ENCODE measurements at regions not wholly inside any gene's neighbourhood (a gene's known extent, or its start where the extent isn't known, plus 50 kb on each side); places are given as distances from the start of the nearest gene placed in this dataset.
"Not testable (repeated sequence)": the region's sequence is repeated elsewhere in the genome, so short reads cannot be mapped to it uniquely, and the experiment has no call there.

DNA sequence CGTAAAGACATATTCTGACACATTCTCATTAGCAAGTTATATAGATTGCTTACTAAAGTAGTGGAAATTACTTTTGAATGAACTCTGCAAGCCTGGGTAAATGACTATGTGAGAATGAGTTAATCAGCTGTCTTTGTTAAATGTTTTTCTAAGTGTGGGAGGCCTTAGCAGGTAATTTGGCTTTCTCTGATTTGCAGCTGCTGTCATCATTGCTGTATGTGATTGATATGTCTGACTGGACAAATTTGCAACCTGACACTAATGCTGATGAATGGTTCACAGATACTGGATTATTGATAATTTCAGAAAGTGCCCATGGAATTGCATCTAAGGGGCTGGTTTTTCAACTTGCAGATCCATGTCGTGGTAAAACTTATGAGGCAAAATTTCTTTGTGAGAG, 372.2 kb upstream of the SGO1 start:
- Mint-ChIP-seq H3K4me1 (ENCODE audit: low read depth) (no peaks in the 10 kb centered on the region), H3K27me3 (no peaks in the 10 kb centered on the region), H3K4me3 (no peak overlapping the region), H3K9me3 (no peaks in the 10 kb centered on the region), H3K36me3 (ENCODE audit: low read depth) (no peaks in the 10 kb centered on the region), H3K27ac (no peak overlapping the region)
- no peak for DNase-seq

DNA sequence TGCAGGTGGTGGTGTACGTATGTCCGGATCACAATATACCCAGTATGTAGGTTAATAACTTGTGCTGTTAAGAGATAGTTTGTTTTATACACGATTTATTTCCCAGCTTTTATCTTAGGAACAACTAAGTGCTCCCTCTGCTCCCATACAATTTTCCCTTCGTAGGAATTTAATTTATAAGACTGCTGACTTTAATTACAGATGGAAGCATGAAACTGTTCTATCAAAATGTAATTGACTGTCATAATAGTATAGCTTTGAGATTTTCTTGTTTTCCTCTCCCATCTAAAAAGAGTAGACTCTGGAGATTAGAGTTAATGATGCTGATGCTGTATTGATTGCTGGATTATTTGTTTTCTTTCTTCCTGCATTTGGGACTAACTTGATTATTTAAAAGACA, 370.7 kb upstream of the SGO1 start:
- no peak overlapping the region for H3K27ac Mint-ChIP-seq

DNA sequence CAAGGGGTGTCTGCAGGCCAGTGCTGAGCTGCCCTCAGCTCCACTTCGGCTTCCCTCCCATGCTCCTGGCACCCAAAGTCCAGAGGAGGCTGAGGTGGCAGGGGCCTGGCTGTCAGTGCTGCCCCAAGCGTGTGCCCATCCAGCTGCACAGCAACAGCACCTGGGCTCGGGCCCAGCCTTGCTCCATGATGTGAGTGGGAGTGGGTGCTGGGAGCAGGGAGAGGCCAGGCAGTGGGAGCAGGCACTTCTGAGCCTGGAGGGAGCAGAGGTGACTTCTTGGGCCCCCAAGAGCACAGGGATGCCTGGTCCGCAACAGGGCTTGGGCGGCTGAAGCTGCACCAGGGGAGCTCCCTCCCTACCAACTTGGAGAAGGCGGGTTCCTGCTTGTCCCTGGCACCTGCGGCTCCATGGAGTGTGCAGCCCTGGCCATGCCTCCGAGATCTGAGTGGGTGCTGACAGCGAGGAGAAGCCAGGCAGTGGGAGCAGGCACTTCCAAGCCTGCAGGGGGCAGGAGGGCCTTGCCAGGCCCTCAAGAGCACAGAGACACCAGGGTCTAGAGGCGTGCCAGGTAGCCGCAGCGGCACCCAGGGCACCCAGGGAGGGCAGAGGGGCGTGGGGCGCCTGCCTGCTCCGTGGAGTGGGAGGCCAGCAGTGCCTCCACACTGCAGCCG, 366.7 kb upstream of the SGO1 start:
- Mint-ChIP-seq H3K27me3 (no peaks in the 10 kb centered on the region), H3K27ac (no peak overlapping the region), H3K9me3 (peaks cover 7% of the 10 kb centered on the region), H3K4me3 (no peak overlapping the region), H3K4me1 (ENCODE audit: low read depth) (no peaks in the 10 kb centered on the region), H3K36me3 (ENCODE audit: low read depth) (no peaks in the 10 kb centered on the region)
- no peak for DNase-seq

More for the DNA sequence above, 370.7 kb upstream of the SGO1 start:
- Mint-ChIP-seq H3K4me3 (no peak overlapping the region), H3K4me1 (ENCODE audit: low read depth) (no peaks in the 10 kb centered on the region), H3K9me3 (no peaks in the 10 kb centered on the region), H3K36me3 (ENCODE audit: low read depth) (no peaks in the 10 kb centered on the region), H3K27me3 (no peaks in the 10 kb centered on the region)
- no peak for DNase-seq

DNA sequence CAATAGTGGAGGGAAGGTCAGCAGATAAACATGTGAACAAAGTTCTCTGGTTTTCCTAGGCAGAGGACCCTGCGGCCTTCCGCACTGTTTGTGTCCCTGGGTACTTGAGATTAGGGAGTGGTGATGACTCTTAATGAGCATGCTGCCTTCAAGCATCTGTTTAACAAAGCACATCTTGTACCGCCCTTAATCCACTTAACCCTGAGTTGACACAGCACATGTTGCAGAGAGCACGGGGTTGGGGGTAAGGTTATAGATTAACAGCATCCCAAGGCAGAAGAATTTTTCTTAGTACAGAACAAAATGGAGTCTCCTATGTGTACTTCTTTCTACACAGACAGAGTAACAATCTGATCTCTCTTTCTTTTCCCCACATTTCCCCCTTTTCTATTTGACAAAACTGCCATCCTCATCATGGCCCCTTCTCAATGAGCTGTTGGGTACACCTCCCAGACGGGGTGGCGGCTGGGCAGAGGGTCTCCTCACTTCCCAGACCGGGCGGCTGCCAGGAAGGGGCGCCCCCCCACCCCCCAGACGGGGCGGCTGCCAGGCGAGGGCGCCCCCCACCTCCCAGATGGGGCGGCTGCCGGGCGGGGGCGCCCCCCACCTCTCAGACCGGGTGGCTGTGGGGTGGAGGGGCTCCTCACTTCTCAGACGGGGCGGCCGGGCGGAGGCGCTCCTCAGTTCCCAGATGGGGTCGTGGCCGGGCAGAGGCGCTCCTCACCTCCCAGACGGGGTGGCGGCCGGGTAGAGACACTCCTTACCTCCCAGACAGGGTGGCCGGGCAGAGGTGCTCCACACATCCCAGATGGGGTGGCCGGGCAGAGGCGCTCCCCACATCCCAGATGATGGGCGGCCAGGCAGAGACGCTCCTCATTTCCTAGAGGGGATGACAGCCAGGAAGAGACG, 361.6 kb upstream of the SGO1 start:
- not testable (repeated sequence) for H3K4me1 Mint-ChIP-seq (ENCODE audit: low read depth); H3K27me3 Mint-ChIP-seq; H3K36me3 Mint-ChIP-seq (ENCODE audit: low read depth); H3K4me3 Mint-ChIP-seq; H3K27ac Mint-ChIP-seq; DNase-seq
- peaks cover 12% of the 10 kb centered on the region for H3K9me3 Mint-ChIP-seq

DNA sequence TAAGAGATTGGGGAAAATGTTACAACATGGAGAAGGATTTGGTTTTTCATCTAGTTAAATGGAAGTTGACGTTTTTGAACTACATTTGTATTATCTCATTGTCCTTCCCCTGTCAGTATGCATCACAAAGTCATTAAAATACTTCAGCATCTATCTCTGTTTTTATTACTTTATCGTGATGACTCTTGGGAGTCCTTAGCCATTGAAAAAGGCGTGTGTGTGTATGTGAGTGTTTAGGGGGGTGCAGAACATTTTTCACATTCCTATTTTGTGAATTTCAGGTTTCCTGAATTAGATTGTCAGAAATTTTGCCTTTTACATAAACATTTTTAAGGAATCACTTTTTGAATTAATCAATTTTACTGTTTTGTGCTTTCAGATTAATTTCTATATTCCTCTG, 360.6 kb upstream of the SGO1 start:
- no peak for DNase-seq

DNA sequence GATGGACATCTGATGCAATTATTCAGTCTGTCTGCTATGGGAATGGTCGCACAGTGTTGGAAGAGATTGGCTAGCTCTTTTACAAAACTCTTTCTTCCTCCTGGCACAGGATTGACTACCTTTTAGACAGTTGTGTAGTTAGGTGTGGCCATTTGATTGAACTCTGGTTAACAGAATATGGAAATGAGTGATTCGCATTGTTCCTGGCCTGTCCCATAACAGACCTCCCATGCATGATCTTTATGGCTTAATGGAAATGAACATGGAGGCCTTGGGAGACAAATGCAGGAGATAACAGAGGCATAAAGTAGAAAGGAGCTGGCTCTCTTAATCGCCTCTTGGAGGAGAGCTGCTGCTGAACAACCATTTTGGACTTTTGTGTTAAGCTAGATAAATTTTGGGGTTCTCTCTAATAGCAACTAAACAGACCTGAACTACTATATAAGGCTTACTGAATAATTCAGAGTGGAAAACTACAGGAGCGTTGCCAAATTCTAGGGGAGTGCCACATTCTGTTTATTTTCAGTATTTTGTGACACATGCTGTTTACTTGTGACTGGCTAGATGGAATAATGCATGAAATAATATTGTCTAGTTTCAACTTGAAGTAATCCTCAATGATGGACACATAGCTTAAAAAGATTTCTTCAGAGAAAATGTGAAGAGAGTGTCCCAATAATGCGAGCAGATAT, 357.7 kb upstream of the SGO1 start:
- Mint-ChIP-seq H3K4me3 (no peak overlapping the region), H3K9me3 (peaks cover 9% of the 10 kb centered on the region)
- no peak for DNase-seq

More for the DNA sequence above, 360.6 kb upstream of the SGO1 start:
- Mint-ChIP-seq H3K9me3 (peaks cover 12% of the 10 kb centered on the region), H3K4me1 (ENCODE audit: low read depth) (no peaks in the 10 kb centered on the region), H3K27ac (no peak overlapping the region), H3K4me3 (no peak overlapping the region), H3K36me3 (ENCODE audit: low read depth) (no peaks in the 10 kb centered on the region), H3K27me3 (no peaks in the 10 kb centered on the region)

DNA sequence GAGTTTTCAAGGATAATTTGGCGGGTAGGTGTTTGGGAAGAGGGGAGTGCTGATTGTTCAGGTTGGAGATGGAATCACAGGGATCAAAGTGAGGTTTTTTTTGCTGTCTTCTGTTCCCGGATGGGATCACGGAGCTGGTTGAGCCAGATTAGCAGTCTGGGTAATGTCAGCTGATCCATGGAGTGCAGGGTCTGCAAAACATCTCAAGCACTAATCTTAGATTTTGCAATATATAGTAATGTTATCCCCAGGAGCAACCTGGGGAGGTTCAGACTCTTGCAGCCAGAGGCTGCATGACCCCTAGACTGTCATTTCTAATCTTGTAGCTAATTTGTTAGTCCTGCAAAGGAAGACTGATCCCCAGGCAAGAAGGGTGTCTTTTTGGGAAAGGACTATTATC, 354.1 kb upstream of the SGO1 start:
- peaks cover 9% of the 10 kb centered on the region for H3K9me3 Mint-ChIP-seq
- H3K4me3 Mint-ChIP-seq = no peak overlapping the region
- no peak overlapping the region for H3K27ac Mint-ChIP-seq
- DNase-seq = no peak
- no peaks in the 10 kb centered on the region for H3K4me1 Mint-ChIP-seq (ENCODE audit: low read depth)
- no peaks in the 10 kb centered on the region for H3K27me3 Mint-ChIP-seq
- H3K36me3 Mint-ChIP-seq (ENCODE audit: low read depth) = no peaks in the 10 kb centered on the region

More for the DNA sequence above, 357.7 kb upstream of the SGO1 start:
- Mint-ChIP-seq H3K4me1 (ENCODE audit: low read depth) (no peaks in the 10 kb centered on the region), H3K27me3 (no peaks in the 10 kb centered on the region), H3K27ac (no peak overlapping the region), H3K36me3 (ENCODE audit: low read depth) (no peaks in the 10 kb centered on the region)

DNA sequence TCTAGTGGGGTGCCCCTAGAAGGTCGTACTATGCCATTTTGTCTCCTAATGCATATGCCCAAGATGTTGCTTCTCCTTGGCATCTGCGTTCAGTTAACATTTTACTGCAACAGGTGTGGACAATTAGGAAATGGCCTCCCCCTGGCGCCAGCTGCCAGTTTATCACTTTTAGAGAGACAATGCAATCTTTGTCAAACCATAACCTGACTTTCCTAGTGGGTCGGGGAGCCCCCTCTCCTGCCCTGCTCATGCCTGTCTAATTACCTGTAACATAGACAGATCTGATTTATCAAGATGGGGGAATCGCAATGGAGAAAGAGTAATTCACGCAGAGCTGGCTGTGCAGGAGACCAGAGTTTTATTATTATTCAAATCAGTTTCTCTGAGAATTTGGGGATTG, 353.7 kb upstream of the SGO1 start:
- Mint-ChIP-seq H3K9me3 (peaks cover 11% of the 10 kb centered on the region), H3K36me3 (ENCODE audit: low read depth) (no peaks in the 10 kb centered on the region), H3K27me3 (no peaks in the 10 kb centered on the region), H3K4me3 (no peak overlapping the region), H3K27ac (no peak overlapping the region), H3K4me1 (ENCODE audit: low read depth) (no peaks in the 10 kb centered on the region)
- DNase-seq = no peak

DNA sequence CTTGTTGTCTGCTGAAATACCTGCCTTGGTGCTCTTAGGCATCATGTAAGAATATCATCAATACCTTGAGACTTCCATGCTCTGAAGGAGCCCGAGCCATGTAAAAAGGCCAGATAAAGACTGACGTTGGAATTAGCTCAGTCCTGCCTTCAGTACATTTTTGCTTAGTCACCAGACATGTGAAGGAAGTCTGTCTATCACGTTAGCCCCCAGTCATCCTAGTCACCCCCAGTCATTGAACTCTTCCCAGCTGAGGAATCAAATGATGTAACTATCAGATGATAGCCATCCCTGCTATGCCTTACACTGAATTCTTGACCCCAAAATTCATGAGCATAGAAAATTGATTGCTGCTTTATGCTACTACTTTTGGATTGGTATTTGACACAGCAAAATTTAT, 351.2 kb upstream of the SGO1 start:
- no peak for DNase-seq
- no peak overlapping the region for H3K4me3 Mint-ChIP-seq
- no peaks in the 10 kb centered on the region for H3K36me3 Mint-ChIP-seq (ENCODE audit: low read depth)
- no peaks in the 10 kb centered on the region for H3K27me3 Mint-ChIP-seq
- H3K27ac Mint-ChIP-seq = no peak overlapping the region
- H3K9me3 Mint-ChIP-seq = peaks cover 11% of the 10 kb centered on the region
- H3K4me1 Mint-ChIP-seq (ENCODE audit: low read depth) = no peaks in the 10 kb centered on the region

DNA sequence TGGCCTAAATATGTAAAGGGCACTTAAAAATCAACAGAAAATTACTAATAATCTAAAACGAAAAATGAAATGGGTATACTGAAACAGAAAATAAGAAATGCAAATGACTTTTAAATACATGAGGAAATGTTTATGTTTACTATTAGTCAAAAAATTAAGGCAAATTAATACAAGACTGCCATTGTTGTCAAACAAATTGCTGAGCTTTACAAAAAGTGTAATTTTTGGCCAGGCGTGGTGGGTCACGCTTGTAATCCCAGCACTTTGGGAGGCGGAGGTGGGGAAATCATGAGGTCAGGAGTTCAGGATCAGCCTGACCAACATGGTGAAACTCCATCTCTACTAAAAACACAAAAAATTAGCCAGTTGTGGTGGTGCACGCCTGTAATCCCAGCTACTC, 343.9 kb upstream of the SGO1 start:
- Mint-ChIP-seq H3K27me3 (no peaks in the 10 kb centered on the region), H3K4me1 (ENCODE audit: low read depth) (no peaks in the 10 kb centered on the region), H3K9me3 (peaks cover 6% of the 10 kb centered on the region), H3K4me3 (no peak overlapping the region), H3K27ac (no peak overlapping the region), H3K36me3 (ENCODE audit: low read depth) (no peaks in the 10 kb centered on the region)
- no peak for DNase-seq

DNA sequence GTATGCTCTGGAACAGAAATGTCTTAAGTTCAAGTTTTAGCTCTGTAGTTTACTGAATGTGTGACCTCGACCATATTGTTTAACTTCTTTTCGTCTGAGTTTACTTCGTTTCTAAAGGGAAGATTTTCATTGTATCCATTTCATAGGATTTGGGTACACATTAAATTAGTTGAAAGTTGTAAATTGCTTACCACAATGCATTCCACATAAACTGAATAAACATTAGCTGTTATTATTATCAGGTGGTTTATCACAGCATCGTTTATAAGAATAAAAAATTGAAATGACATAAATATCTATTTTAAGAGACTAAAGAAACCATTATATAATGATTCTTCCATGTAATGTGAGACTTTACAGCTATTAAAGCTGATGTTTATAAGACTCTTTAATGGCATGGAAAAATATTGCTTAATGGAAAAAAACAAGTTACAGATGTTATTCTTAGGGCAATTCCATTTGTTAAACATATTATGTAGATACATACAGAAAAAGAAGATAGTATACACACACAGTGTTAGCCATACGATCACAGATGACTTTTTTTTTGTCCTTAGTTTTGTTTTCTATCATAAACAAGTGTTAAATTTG, 342.3 kb upstream of the SGO1 start:
- H3K27ac Mint-ChIP-seq = no peak overlapping the region
- no peak overlapping the region for H3K4me3 Mint-ChIP-seq
- no peak for DNase-seq
- no peaks in the 10 kb centered on the region for H3K36me3 Mint-ChIP-seq (ENCODE audit: low read depth)
- no peaks in the 10 kb centered on the region for H3K4me1 Mint-ChIP-seq (ENCODE audit: low read depth)
- H3K27me3 Mint-ChIP-seq = no peaks in the 10 kb centered on the region
- peaks cover 5% of the 10 kb centered on the region for H3K9me3 Mint-ChIP-seq

DNA sequence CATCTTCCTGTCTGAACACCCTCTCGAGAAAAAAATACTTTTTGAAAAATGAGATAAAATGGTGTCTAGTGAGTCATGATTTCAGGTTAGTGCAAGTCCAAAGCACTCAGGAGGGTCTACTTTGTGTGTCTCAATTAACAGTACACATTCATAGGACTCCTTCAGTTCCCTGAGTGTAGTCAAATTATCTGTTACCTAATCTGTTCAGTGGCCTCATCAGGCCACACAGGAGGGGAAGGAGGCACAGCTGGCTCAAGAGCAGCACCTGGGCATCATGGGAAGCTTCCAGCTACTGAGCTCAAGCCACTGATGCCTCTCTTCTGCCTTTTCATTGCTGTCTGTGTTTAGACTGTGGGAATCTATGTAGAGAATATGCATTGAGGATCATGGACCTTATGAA, 341.4 kb upstream of the SGO1 start:
- no peak overlapping the region for H3K4me3 Mint-ChIP-seq
- H3K27me3 Mint-ChIP-seq = no peaks in the 10 kb centered on the region
- no peaks in the 10 kb centered on the region for H3K36me3 Mint-ChIP-seq (ENCODE audit: low read depth)

DNA sequence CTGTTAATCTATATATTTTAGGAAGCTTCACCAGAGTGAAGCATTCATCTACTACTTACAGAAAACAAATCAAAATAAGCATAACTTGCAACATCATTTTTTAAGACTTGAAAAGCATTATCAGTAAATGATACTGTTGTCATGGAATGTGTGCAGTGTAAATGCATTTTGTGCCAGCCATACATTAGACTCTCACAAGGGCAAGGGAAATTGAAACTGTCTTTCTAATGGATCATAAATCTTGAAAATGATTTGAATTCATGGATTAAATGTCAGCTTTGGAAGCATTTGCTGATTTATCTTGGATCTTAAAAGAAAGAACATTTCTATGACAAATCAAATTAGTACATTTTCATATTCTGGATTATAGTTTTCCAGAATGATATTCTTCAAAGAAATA, 338.3 kb upstream of the SGO1 start:
- no peak for DNase-seq
- Mint-ChIP-seq H3K9me3 (peaks cover 15% of the 10 kb centered on the region), H3K4me3 (no peak overlapping the region), H3K36me3 (ENCODE audit: low read depth) (no peaks in the 10 kb centered on the region), H3K27me3 (no peaks in the 10 kb centered on the region), H3K27ac (no peak overlapping the region), H3K4me1 (ENCODE audit: low read depth) (no peaks in the 10 kb centered on the region)

More for the DNA sequence above, 341.4 kb upstream of the SGO1 start:
- DNase-seq = no peak
- Mint-ChIP-seq H3K9me3 (peaks cover 5% of the 10 kb centered on the region), H3K27ac (no peak overlapping the region), H3K4me1 (ENCODE audit: low read depth) (no peaks in the 10 kb centered on the region)

DNA sequence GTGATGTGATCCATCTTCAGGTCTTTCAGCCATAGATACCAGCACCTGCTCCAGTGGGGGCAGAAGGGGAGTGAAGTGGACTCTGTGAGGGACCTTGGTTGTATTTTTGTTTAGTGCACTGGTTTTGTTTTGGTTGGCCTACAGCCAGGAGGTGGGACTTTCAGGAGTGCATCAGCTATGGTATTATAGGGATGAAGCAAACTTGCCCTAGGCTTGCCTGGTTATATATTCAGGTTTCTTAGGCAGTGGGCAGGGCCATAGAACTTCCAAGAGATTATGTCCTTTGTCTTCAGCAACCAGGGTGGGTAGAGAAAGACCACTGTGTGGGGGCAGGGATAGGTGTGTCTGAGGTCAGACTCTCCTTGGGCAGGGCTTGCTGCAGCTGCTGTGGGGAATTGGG, 337.3 kb upstream of the SGO1 start:
- no peak for DNase-seq
- peaks cover 15% of the 10 kb centered on the region for H3K9me3 Mint-ChIP-seq
- H3K27ac Mint-ChIP-seq = no peak overlapping the region
- no peak overlapping the region for H3K4me3 Mint-ChIP-seq
- H3K27me3 Mint-ChIP-seq = no peaks in the 10 kb centered on the region
- H3K36me3 Mint-ChIP-seq (ENCODE audit: low read depth) = no peaks in the 10 kb centered on the region
- no peaks in the 10 kb centered on the region for H3K4me1 Mint-ChIP-seq (ENCODE audit: low read depth)
